ENCODE measurements at regions not wholly inside any gene's neighbourhood (a gene's known extent, or its start where the extent isn't known, plus 50 kb on each side); places are given as distances from the start of the nearest gene placed in this dataset.
"Not testable (repeated sequence)": the region's sequence is repeated elsewhere in the genome, so short reads cannot be mapped to it uniquely, and the experiment has no call there.

- DNase-seq: no peak
Observed at GRCh38 chr18:76720683-76721082, 101.7 kb upstream of the ZNF236 start.

- DNase-seq: no peak
Observed at GRCh38 chr18:76715012-76715610, 107.2 kb upstream of the ZNF236 start.

- DNase-seq: no peak
Observed at GRCh38 chr18:76713432-76713831, 108.9 kb upstream of the ZNF236 start.

GRCh38 chr18:76712511-76713140 lies 109.7 kb upstream of the ZNF236 start:
- DNase-seq: no peak

GRCh38 chr18:76710646-76711520 lies 111.5 kb upstream of the ZNF236 start:
- no peak for DNase-seq

- DNase-seq: peak; percentile 64
Observed at GRCh38 chr18:76709659-76710645, 112.4 kb upstream of the ZNF236 start.

DNA sequence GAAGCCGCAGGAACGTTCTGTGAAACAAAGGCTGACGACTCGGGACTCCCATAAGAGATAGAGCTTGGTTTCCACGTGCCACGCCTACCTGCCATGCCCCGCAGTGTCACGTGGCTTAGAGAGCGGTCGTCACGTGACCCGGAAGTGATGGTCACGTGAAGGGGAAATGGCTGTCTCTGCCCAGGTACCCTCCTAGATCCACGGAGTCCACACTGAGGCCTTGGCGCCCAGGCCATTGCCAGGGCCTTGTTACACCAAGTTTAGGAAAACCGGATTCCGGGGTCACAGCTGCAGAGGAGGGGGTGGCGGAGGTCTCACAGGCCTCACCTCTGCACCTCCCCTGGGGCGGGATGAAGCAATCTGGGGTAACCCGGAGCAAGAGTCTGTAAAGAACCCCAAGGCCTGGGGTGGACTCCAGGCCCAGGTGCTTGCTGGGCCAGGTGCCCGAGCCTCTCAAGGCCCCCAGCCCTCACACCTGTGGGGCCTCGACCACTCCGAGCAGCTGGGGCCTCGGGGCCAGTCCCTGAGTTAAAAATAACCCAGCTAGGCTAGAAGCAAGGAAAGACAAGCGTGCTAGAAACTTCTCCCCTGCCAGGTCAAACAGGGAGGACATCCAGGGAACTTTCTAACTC lies 113.5 kb upstream of the ZNF236 start:
- no peak for DNase-seq

- DNase-seq: no peak
Observed at GRCh38 chr18:76708071-76708721, 114.2 kb upstream of the ZNF236 start.

GRCh38 chr18:76707534-76707933 lies 114.8 kb upstream of the ZNF236 start:
- DNase-seq: no peak

GRCh38 chr18:76704589-76704988 lies 117.8 kb upstream of the ZNF236 start:
- DNase-seq: not testable (repeated sequence)

- DNase-seq: no peak
Observed at GRCh38 chr18:76699923-76700322, 122.4 kb upstream of the ZNF236 start.

DNA sequence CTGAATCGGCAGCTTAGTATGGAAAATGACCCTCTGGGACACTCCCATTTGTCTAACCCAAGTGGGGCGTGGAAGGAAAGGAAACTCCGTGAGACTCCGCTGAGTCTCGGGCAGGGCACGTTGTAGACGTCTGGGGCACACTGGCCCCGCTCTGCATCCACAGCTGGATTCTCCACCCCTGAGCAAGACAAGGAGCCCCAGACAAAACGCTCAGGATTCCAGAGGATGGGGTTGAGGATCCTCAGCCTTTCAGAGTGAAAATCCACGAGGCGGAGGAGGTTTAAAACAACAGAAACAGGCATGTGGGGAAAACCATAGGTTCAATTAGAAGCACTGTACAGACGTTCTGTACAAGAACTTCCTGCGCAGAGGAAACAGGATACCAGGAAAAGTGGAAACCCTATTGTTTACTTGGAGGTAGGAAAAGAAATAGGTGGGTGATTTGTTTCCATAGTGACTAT lies 124.9 kb upstream of the ZNF236 start:
- peak; percentile 24 for DNase-seq

DNA sequence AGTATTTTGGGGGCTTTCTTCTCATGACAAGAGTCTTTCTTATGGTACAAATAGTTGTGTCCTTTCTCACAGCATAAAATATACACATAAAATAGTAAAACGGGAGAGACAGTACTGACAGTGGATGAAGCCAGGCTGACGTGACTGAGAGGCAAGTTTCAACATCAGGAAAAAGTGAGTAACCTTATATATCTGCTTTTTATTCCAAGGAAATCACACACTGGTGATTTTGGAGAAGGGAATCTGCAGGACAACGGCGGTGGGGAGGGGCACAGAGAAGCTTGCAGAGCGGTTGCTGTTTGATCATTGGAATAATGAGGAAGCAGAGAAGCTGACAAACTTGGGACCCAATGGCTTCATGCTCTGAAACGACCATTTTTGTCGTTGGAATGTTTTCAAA lies 130.6 kb upstream of the ZNF236 start:
- DNase-seq: no peak

- DNase-seq: no peak
Observed at GRCh38 chr18:76689646-76690264, 132.6 kb upstream of the ZNF236 start.

DNA sequence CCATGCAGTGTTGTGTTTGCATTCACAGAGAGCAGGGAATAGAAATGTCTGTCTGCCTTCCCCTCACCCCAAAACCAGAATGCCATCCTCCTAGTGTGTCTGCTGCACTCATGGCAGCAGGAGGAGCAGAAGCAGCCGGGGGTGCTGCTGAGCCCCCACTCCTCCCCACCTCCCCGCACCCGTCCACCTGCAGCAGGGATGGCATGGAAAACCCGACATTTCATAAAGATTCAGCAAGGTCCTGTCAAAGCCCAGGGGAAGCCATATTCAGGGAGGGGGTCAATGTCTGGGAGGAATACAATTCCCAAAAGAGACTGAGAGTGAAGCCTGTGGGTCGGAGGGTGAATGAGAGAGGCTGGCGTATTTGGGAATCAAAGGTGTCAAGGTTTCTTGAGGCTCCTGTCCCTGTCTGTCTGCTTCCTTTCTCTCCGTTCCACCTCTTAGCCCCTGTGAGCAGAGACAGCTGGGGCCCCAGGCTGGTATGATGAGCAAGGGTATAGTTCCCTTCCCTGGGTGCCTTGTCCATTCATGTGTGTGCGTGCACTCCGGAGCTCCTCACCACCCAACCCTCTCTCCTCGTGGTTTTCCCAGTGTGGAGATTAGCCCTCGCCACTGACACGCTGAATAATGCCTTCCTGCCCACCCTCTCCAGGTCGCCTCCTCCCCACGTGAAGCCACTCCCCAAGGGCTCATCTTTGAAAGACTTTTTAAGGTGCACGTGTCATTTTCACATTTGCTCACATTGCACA lies 133.5 kb upstream of the ZNF236 start:
- DNase-seq: no peak

DNA sequence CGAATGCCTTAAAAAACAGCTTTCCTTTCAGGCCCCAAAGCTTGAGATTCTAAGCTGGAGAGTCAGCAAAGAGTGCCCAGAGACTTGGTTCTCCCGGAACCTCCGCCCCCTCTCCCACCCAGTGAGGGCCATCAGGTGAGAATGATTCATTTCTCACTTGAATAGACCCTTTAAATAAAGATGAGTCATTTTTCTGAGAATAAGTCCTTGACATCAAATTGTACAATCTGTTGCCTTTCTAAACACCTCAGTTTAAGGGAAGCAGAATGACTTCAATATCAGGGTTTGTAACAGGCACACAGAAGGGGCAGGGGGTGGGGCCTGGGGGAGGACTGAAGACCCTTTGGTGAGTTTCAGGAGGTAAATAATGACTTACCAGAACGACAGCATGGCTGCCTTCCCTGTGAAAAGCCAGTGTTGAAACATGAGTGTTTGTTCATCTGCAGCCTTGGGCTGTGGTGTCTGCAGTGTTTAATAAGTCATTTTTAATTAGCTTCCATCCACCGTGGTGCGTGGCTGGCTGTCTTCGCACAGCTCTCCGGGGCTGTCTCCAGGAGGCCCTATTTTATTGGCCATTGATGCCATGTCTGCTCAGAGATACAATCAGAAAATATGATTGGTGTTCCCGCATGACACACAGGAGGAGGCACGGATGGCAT lies 134.9 kb upstream of the ZNF236 start:
- no peak for DNase-seq

DNA sequence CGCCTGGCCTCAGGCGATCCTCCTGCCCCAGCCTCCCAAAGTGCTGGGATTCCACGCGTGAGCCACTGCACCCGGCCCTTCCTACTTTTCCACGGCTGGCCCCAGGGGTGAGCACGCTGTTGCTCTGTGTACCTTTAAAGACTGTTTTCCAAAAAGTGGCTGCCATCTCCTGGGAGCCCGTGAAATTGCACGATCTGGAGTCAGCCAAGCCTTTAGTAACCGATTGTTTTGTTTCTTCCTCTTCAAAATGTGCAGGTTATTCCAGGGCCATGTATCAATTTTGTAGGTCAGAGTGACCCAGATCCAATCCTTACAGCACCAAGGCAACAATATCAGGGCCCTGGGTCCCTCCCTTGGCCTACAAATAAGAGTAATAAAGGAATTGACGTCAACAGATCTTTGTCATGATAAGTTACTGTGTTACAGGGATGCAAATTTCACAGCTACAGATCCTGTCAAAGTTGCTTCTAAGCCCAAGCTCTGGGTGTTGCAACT lies 135.6 kb upstream of the ZNF236 start:
- DNase-seq: peak; percentile 44

GRCh38 chr18:76685860-76686259 lies 136.5 kb upstream of the ZNF236 start:
- DNase-seq: no peak

GRCh38 chr18:76685402-76685801 lies 137.0 kb upstream of the ZNF236 start:
- DNase-seq: no peak
